Stomach (tissue), 8 donors: ENCODE measurements at regions not wholly inside any gene's neighbourhood (a gene's known extent, or its start where the extent isn't known, plus 50 kb on each side); places are given as distances from the start of the nearest gene placed in this dataset.

ENCODE experiments used
- DNase-seq, 2 donors: peaks; one replicate each; pipeline versions ENCODE4 v3.0.0 to v3.0.0-alpha.2; 2013 to 2019
- H3K27ac ChIP-seq, 5 donors: fragments of 200-600 bp in 4 of 5; sonication (generic) in 4 of 5; one replicate each; pipeline ENCODE4 v1.5.1; 2013 to 2019; ENCODE audit warnings: mild to moderate bottlenecking in 1 of 5, moderate library complexity in 1 of 5
- H3K27me3 ChIP-seq, 3 donors: fragments of 200-600 bp; sonication (generic); one replicate each; pipeline ENCODE4 v1.5.1; 2017 to 2019; ENCODE audit warnings: mixed run types in 1 of 3
- H3K36me3 ChIP-seq, 4 donors: fragments of 200-600 bp; sonication (generic); 1 replicate in 3 of 4; 2 replicates in 1 of 4; pipeline ENCODE4 v1.5.1; 2016 to 2019
- H3K4me1 ChIP-seq, 4 donors: fragments of 200-600 bp; sonication (generic); one replicate each; pipeline ENCODE4 v1.5.1; 2016 to 2019
- H3K4me3 ChIP-seq, 4 donors: fragments of 200-600 bp; sonication (generic) in 3 of 4; one replicate each; pipeline ENCODE4 v1.5.1; 2016 to 2019; ENCODE audit warnings: mild to moderate bottlenecking in 1 of 4
- H3K9me3 ChIP-seq, 4 donors: fragments of 200-600 bp; sonication (generic); one replicate each; pipeline ENCODE4 v1.5.1; 2016 to 2019
- EP300 ChIP-seq: sonication (generic); formaldehyde crosslinking; IDR thresholded peaks from one replicate; pipeline ENCODE4 v1.6.1; 2017; ENCODE audit warnings: antibody characterized with exemption
- POLR2A ChIP-seq, 4 donors: fragments of 450-650 bp; IDR thresholded peaks; one replicate each; pipeline ENCODE4 v1.6.1; 2016; ENCODE audit warnings: antibody characterized with exemption in 4 of 4, control low read depth in 2 of 4, mild to moderate bottlenecking in 1 of 4, moderate library complexity in 1 of 4
- POLR2AphosphoS5 ChIP-seq, 3 donors: sonication (generic); formaldehyde crosslinking; IDR thresholded peaks; one replicate each; pipeline ENCODE4 v1.6.1; 2016; ENCODE audit warnings: antibody characterized with exemption in 3 of 3
- WGBS, 5 donors: extraction: QIAGEN DNeasy Blood & Tissue Kit in 3 of 5; methylation state at CpG; one replicate each; pipeline versions ENCODE4 v1.1.5 to v1.1.7; 2013 to 2018; 5-methylcytosine and 5-hydroxymethylcytosine counted together
- intact Hi-C: fragments of 100-400 bp; cut with DNase I; formaldehyde crosslinking; loops from one replicate; pipeline ENCODE4 v1.15.1; 2023; ENCODE audit warnings: low total_unique reads
- TF ChIP-seq, protein P1 (sequence below), 7 experiments: fragments of 450-650 bp in 4 of 7; fragments of 200-600 bp in 3 of 7; sonication (generic) in 3 of 7; IDR thresholded peaks; one replicate each; pipeline ENCODE4 v1.5.1; 2016 to 2019; ENCODE audit warnings: antibody characterized with exemption in 7 of 7, control low read depth in 2 of 7, mild to moderate bottlenecking in 1 of 7
- donor health status: healthy with polysubstance abuse.
- donor health status: Bipolar disorder and iron deficiency.
- donor health status: healthy.

DNA sequence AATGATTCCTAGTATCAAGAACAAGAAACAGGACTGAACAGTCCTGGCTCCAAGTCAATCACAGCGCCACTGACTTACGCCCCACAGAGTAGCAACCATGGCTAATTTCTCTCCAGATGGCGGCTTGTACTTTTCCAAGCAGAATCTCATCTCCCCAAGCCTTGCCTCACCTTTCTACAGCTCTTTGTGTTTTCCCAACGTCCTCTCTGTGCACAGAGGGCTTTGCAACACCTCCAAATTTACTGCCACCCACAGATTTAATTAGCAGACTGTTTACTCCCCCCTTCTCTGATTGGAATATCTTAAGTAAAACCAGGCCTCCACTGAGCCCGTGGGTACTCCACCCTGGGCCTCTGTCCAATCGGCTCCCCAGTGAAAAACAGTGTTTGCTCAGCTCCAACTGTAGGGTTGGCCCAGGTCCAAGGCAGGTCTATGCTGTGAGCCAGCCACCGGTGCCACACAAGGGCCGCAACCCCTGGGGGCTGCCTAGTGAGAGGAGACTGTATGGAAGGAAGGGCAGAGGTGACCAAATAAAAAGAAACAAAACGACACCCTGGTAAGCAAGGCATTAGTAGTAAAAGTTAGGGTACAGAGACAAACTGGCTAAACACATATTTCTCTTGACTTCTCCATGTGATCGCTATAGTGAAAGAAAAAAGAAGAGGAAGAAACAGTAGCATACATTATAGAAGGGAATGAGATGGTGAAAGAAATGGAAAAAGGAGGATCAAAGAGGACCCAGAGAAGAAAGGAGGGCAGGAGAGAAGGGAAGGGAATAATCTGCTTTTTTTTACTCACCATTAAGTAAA is 128.4 kb upstream of the SOD1 start:
- intact Hi-C loops, result no loop called here
- 32 to 45% (median 35%) methylated on average over 10 of the region's 10 CpGs for WGBS, 5 donors
- H3K36me3 ChIP-seq, result no peaks in the 10 kb centered on the region
- H3K27ac ChIP-seq, result peak overlapping the region in 3 of 5 donors; percentile 2 to 57 (median 28)
- H3K4me1 ChIP-seq, result peaks cover 0 to 18% (median 6%) of the 10 kb centered on the region in 4 donors
- TF ChIP-seq, protein P1, sequence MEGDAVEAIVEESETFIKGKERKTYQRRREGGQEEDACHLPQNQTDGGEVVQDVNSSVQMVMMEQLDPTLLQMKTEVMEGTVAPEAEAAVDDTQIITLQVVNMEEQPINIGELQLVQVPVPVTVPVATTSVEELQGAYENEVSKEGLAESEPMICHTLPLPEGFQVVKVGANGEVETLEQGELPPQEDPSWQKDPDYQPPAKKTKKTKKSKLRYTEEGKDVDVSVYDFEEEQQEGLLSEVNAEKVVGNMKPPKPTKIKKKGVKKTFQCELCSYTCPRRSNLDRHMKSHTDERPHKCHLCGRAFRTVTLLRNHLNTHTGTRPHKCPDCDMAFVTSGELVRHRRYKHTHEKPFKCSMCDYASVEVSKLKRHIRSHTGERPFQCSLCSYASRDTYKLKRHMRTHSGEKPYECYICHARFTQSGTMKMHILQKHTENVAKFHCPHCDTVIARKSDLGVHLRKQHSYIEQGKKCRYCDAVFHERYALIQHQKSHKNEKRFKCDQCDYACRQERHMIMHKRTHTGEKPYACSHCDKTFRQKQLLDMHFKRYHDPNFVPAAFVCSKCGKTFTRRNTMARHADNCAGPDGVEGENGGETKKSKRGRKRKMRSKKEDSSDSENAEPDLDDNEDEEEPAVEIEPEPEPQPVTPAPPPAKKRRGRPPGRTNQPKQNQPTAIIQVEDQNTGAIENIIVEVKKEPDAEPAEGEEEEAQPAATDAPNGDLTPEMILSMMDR (IDR thresholded peaks at IDR 0.05), result no peak
- TF ChIP-seq EP300 (no peak), POLR2A (IDR thresholded peaks at IDR 0.05) (no peak), POLR2AphosphoS5 (IDR thresholded peaks at IDR 0.05) (no peak)
- H3K27me3 ChIP-seq, result no peaks in the 10 kb centered on the region
- H3K4me3 ChIP-seq, result no peak overlapping the region
- no peaks in the 10 kb centered on the region for H3K9me3 ChIP-seq
- peak; percentile 77 to 87 for DNase-seq

DNA sequence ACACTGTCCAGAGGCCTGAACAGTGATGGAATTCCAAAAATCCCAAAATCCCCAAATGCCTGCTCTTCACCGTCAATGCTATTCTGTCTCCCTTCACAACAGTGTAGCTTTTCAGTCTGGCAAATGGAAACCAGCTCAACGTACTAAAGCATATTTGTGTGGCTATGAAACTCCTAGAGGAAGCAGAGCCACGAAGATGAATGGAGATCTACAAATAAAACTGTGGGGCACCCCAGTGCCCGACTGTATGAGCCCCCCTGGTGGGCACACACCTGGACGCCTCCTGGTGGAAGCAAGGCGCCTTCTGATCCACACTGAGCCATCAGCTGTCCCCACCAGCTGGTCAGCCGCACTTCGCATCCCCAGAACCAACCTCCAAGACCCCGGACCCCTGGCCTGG is 129.1 kb upstream of the SOD1 start:
- TF ChIP-seq EP300 (no peak), POLR2A (IDR thresholded peaks at IDR 0.05) (no peak), POLR2AphosphoS5 (IDR thresholded peaks at IDR 0.05) (no peak)
- TF ChIP-seq, protein P1 (IDR thresholded peaks at IDR 0.05), result no peak
- no peaks in the 10 kb centered on the region for H3K9me3 ChIP-seq
- H3K27ac ChIP-seq, result peak overlapping the region in 1 of 5 donors; percentile 57
- peaks cover 0 to 18% (median 6%) of the 10 kb centered on the region in 4 donors for H3K4me1 ChIP-seq
- no peak for DNase-seq
- no peak overlapping the region for H3K4me3 ChIP-seq
- H3K27me3 ChIP-seq, result no peaks in the 10 kb centered on the region
- intact Hi-C loops, result no loop called here
- WGBS, 5 donors, result 79 to 87% (median 85%) methylated on average over 6 to 9 of the region's 9 CpGs
- no peaks in the 10 kb centered on the region for H3K36me3 ChIP-seq

DNA sequence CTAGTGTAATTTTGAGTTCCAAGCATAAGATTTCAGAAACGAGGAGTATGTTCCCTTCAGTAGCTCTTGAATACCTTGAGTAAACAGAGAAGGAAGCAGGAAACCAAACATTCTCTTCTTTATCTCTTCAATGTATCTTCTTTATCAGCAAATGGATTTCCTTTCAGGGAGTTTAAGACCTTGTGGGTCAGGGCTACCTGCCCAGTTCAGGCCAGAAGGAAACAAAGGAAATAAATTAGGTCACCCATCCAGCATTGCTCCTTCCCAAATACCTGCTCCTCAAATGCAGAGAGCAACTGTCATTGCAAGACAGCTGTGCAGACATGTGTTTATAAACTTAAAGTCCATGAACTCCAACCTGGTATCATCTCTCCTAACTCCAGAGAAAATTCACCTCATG is 130.1 kb upstream of the SOD1 start:
- 13 to 29% (median 29%) methylated on average over 1 of the region's 1 CpG for WGBS, 5 donors
- no peaks in the 10 kb centered on the region for H3K36me3 ChIP-seq
- DNase-seq, result no peak
- no peaks in the 10 kb centered on the region for H3K27me3 ChIP-seq
- peaks cover 0 to 18% (median 6%) of the 10 kb centered on the region in 4 donors for H3K4me1 ChIP-seq
- intact Hi-C loops, result no loop called here
- no peak overlapping the region for H3K27ac ChIP-seq
- no peak overlapping the region for H3K4me3 ChIP-seq
- TF ChIP-seq EP300 (no peak), POLR2AphosphoS5 (IDR thresholded peaks at IDR 0.05) (no peak), POLR2A (IDR thresholded peaks at IDR 0.05) (no peak)
- TF ChIP-seq, protein P1 (IDR thresholded peaks at IDR 0.05), result no peak
- no peaks in the 10 kb centered on the region for H3K9me3 ChIP-seq

DNA sequence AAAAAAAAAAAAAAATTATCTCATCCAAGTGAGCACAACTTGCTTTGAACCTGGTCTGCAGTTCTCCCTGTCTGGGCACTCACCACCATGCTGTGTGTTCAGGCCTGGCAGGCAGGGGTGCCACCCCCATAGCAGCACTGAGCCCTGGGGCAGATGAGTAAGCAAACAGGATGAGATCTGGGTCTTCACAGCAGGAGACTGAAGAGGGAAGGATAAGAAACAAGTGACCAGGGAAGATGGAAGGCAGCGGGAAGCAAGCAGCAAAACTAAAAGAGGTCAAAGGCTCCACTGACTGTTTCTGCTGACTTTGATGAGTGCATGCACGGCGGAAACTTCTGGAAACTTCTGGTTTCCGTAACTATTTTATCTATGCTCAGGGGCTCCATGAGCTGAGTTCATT is 133.5 kb upstream of the SOD1 start:
- Histone ChIP-seq H3K4me3 (no peak overlapping the region), H3K36me3 (no peaks in the 10 kb centered on the region), H3K4me1 (peaks cover 0 to 10% (median 5%) of the 10 kb centered on the region in 4 donors), H3K27me3 (no peaks in the 10 kb centered on the region), H3K27ac (no peak overlapping the region), H3K9me3 (no peaks in the 10 kb centered on the region)
- 86 to 93% (median 91%) methylated on average over 4 of the region's 4 CpGs for WGBS, 5 donors
- no peak for DNase-seq
- intact Hi-C loops, result no loop called here
- TF ChIP-seq POLR2AphosphoS5 (IDR thresholded peaks at IDR 0.05) (no peak), POLR2A (IDR thresholded peaks at IDR 0.05) (no peak), EP300 (no peak)
- TF ChIP-seq, protein P1 (IDR thresholded peaks at IDR 0.05), result no peak
